H1 (cell line): ENCODE measurements at regions not wholly inside any gene's neighbourhood (a gene's known extent, or its start where the extent isn't known, plus 50 kb on each side); places are given as distances from the start of the nearest gene placed in this dataset.

ENCODE experiments used
- CTCF ChIA-PET: fragments of 300-600 bp; sonication (Branson Sonifier 250); formaldehyde crosslinking; loops from one replicate; lab custom pipeline; 2021; ENCODE audit not compliant: partially characterized antibody; lab: Charles Lee
- POLR2A ChIA-PET: fragments of 300-600 bp; sonication (Branson Sonifier 250); formaldehyde crosslinking; loops from one replicate; lab custom pipeline; 2021; ENCODE audit warnings: inconsistent platforms; ENCODE audit not compliant: partially characterized antibody; lab: Charles Lee
- DNase-seq, 2 experiments: peaks; one replicate each; pipeline versions ENCODE4 v3.0.0 to v3.0.0-alpha.2; 2010 to 2022; ENCODE audit warnings: low spot score in 2 of 2, low read depth in 1 of 2, mixed read lengths in 1 of 2
- FAIRE-seq: peaks from 2 replicates; lab custom pipeline; 2011; peaks lifted over from hg19 to GRCh38; lab: Jason Lieb, UNC
- H2AFZ ChIP-seq: 2 replicates; pipeline ENCODE4 v1.8.1; 2012; ENCODE audit warnings: low read length, inconsistent platforms
- H2AK5ac ChIP-seq: 2 replicates; pipeline ENCODE4 v1.6.1; 2013; ENCODE audit warnings: low read depth, low read length
- H2BK120ac ChIP-seq: replicated peaks from 2 replicates; pipeline ENCODE3; 2013; ENCODE audit warnings: low read depth, low read length, inconsistent platforms
- H2BK12ac ChIP-seq: 2 replicates; pipeline ENCODE4 v1.6.1; 2013; ENCODE audit warnings: low read depth, low read length
- H2BK15ac ChIP-seq: 2 replicates; pipeline ENCODE4 v1.6.1; 2013; ENCODE audit warnings: low read length
- H2BK20ac ChIP-seq: 2 replicates; pipeline ENCODE4 v1.6.1; 2013; ENCODE audit warnings: low read length
- H2BK5ac ChIP-seq: 2 replicates; pipeline ENCODE4 v1.6.1; 2013; ENCODE audit warnings: low read depth, low read length
- H3K14ac ChIP-seq: 2 replicates; pipeline ENCODE4 v1.6.1; 2013; ENCODE audit warnings: inconsistent platforms; ENCODE audit not compliant: insufficient read length
- H3K18ac ChIP-seq: 2 replicates; pipeline ENCODE4 v1.6.1; 2013; ENCODE audit warnings: low read length; ENCODE audit errors: extremely low read depth
- H3K23ac ChIP-seq: 2 replicates; pipeline ENCODE4 v1.6.1; 2013; ENCODE audit warnings: inconsistent platforms; ENCODE audit not compliant: insufficient read length
- H3K23me2 ChIP-seq: 2 replicates; pipeline ENCODE4 v1.6.1; 2013; ENCODE audit warnings: low read depth, low read length
- H3K27ac ChIP-seq: 2 replicates; pipeline ENCODE4 v1.6.1; 2011; ENCODE audit warnings: low read depth, low read length, inconsistent platforms
- H3K27me3 ChIP-seq, 4 experiments: replicated peaks in 1 of 4; 1 replicate in 1 of 4; 2 replicates in 3 of 4; pipeline versions ENCODE4 v1.6.1 to v1.8.1; 2011 to 2013; ENCODE audit warnings: low read length in 3 of 4, mild to moderate bottlenecking in 3 of 4, inconsistent platforms in 2 of 4, mixed read lengths in 2 of 4, moderate library complexity in 1 of 4; ENCODE audit not compliant: control insufficient read depth in 3 of 4, insufficient read depth in 3 of 4; ENCODE audit errors: extremely low read depth in 1 of 4
- H3K36me3 ChIP-seq, 4 experiments: 2 replicates each; pipeline versions ENCODE4 v1.6.1 to v1.8.1; 2011 to 2013; ENCODE audit warnings: mild to moderate bottlenecking in 4 of 4, low read length in 3 of 4, moderate library complexity in 2 of 4, control low read depth in 1 of 4, inconsistent platforms in 1 of 4; ENCODE audit not compliant: insufficient read depth in 4 of 4, control insufficient read depth in 2 of 4
- H3K4ac ChIP-seq: replicated peaks from 2 replicates; pipeline ENCODE3; 2013; ENCODE audit warnings: low read length, low read depth, mixed read lengths, inconsistent platforms; ENCODE audit not compliant: insufficient read length
- H3K4me1 ChIP-seq, 4 experiments: replicated peaks in 1 of 4; 1 replicate in 1 of 4; 2 replicates in 3 of 4; pipeline versions ENCODE4 v1.6.1 to v1.8.1; 2011 to 2013; ENCODE audit warnings: low read length in 3 of 4, inconsistent platforms in 2 of 4, mixed read lengths in 1 of 4; ENCODE audit not compliant: insufficient read depth in 4 of 4, control insufficient read depth in 3 of 4
- H3K4me2 ChIP-seq, 2 experiments: 2 replicates each; pipeline versions ENCODE4 v1.6.1 to v1.8.1; 2011 to 2013; ENCODE audit warnings: low read depth in 2 of 2, low read length in 2 of 2, control low read depth in 1 of 2, inconsistent platforms in 1 of 2, mild to moderate bottlenecking in 1 of 2; ENCODE audit not compliant: insufficient read depth in 1 of 2
- H3K4me3 ChIP-seq, 4 experiments: fragments of 200-600, 300-600 bp in 1 of 4; sonication (generic), shearing (Covaris generic), sonication (Bioruptor Twin) in 1 of 4; 2 replicates each; pipeline versions ENCODE4 v1.5.1 to v1.8.1; 2011 to 2016; ENCODE audit warnings: low read length in 4 of 4, low read depth in 3 of 4, control low read depth in 2 of 4, inconsistent platforms in 2 of 4, mild to moderate bottlenecking in 2 of 4, mixed read lengths in 1 of 4, moderate library complexity in 1 of 4; ENCODE audit not compliant: insufficient read depth in 2 of 4; ENCODE audit errors: extremely low read depth in 1 of 4
- H3K56ac ChIP-seq: replicated peaks from 2 replicates; pipeline ENCODE3; 2013; ENCODE audit warnings: low read depth, mild to moderate bottlenecking, mixed read lengths, low read length, inconsistent platforms; ENCODE audit not compliant: insufficient read length
- H3K79me1 ChIP-seq: 2 replicates; pipeline ENCODE4 v1.6.1; 2013; ENCODE audit warnings: low read depth, low read length, control low read depth
- H3K79me2 ChIP-seq, 2 experiments: 2 replicates each; pipeline versions ENCODE4 v1.6.1 to v1.8.1; 2012 to 2013; ENCODE audit warnings: low read length in 2 of 2, mild to moderate bottlenecking in 2 of 2, inconsistent platforms in 1 of 2; ENCODE audit not compliant: insufficient read depth in 2 of 2, control insufficient read depth in 1 of 2
- H3K9ac ChIP-seq, 4 experiments: replicated peaks in 1 of 4; 1 replicate in 1 of 4; 2 replicates in 3 of 4; pipeline versions ENCODE4 v1.6.1 to v1.8.1; 2011 to 2013; ENCODE audit warnings: low read depth in 3 of 4, low read length in 3 of 4, control low read depth in 2 of 4, mild to moderate bottlenecking in 2 of 4, moderate library complexity in 2 of 4, inconsistent platforms in 1 of 4; ENCODE audit errors: extremely low read depth in 1 of 4
- H3K9me3 ChIP-seq, 2 experiments: 2 replicates each; pipeline versions ENCODE4 v1.6.1 to v1.8.1; 2012 to 2013; ENCODE audit warnings: mild to moderate bottlenecking in 2 of 2, moderate library complexity in 2 of 2, control low read depth in 1 of 2, inconsistent platforms in 1 of 2, low read depth in 1 of 2, low read length in 1 of 2, mixed read lengths in 1 of 2; ENCODE audit not compliant: insufficient read depth in 2 of 2
- H4K20me1 ChIP-seq, 2 experiments: replicated peaks in 1 of 2; 2 replicates each; pipeline versions ENCODE3 to v1.8.1; 2011 to 2013; ENCODE audit warnings: inconsistent platforms in 2 of 2, low read length in 2 of 2, mild to moderate bottlenecking in 1 of 2; ENCODE audit not compliant: insufficient read depth in 2 of 2, control insufficient read depth in 1 of 2
- H4K5ac ChIP-seq: 2 replicates; pipeline ENCODE4 v1.6.1; 2013; ENCODE audit warnings: low read length, low read depth, mixed read lengths, inconsistent platforms; ENCODE audit not compliant: insufficient read length
- H4K8ac ChIP-seq: 2 replicates; pipeline ENCODE4 v1.8.0; 2013; ENCODE audit warnings: mild to moderate bottlenecking, moderate library complexity, low read length, inconsistent platforms; ENCODE audit not compliant: insufficient read depth; ENCODE audit errors: extremely low read depth
- H4K91ac ChIP-seq: replicated peaks from 2 replicates; pipeline ENCODE3; 2013; ENCODE audit warnings: low read length, mixed read lengths, inconsistent platforms; ENCODE audit not compliant: insufficient read length
- ATF3 ChIP-seq: IDR thresholded peaks from 2 replicates; pipeline ENCODE4 v1.6.1; 2011; ENCODE audit warnings: low read depth, mild to moderate bottlenecking, low read length; ENCODE audit not compliant: insufficient read depth
- CTCF ChIP-seq, 3 experiments: IDR thresholded peaks; 1 replicate in 2 of 3; 2 replicates in 1 of 3; pipeline versions ENCODE4 v1.5.1 to v1.6.1; 2011; ENCODE audit warnings: low read length in 3 of 3, mild to moderate bottlenecking in 3 of 3, inconsistent platforms in 2 of 3, low read depth in 1 of 3, moderate library complexity in 1 of 3; ENCODE audit not compliant: insufficient read depth in 1 of 3; ENCODE audit errors: control extremely low read depth in 1 of 3
- E2F6 ChIP-seq: IDR thresholded peaks from 2 replicates; pipeline ENCODE4 v1.6.1; 2012; ENCODE audit warnings: inconsistent platforms
- JUN ChIP-seq: IDR thresholded peaks from 2 replicates; pipeline ENCODE4 v1.6.1; 2011; ENCODE audit warnings: low read depth, mild to moderate bottlenecking, improper control_type of control experiment, low read length
- POLR2AphosphoS5 ChIP-seq: IDR thresholded peaks from 2 replicates; pipeline ENCODE4 v1.6.1; 2011; ENCODE audit warnings: low read depth, low read length
- SIX5 ChIP-seq: IDR thresholded peaks from 2 replicates; pipeline ENCODE4 v1.6.1; 2011; ENCODE audit warnings: mild to moderate bottlenecking, low read depth, low read length
- WGBS, 2 experiments: shearing (Covaris generic) in 1 of 2; methylation state at CpG; one replicate each; pipeline versions ENCODE4 v1.1.6 to v1.1.7; 2013 to 2015; ENCODE audit warnings: low lambda C conversion rate in 2 of 2, mixed read lengths in 2 of 2, inconsistent platforms in 1 of 2, low coverage in 1 of 2, missing lambda C conversion rate in 1 of 2; ENCODE audit not compliant: insufficient replicate concordance in 2 of 2, insufficient coverage in 1 of 2, insufficient read length in 1 of 2; ENCODE audit errors: extremely low coverage in 1 of 2, missing lambda C conversion rate in 1 of 2; 5-methylcytosine and 5-hydroxymethylcytosine counted together

- no peak overlapping the region for H4K8ac ChIP-seq
- H2BK20ac ChIP-seq = no peak overlapping the region
- no peak overlapping the region for H2BK5ac ChIP-seq
- no peak overlapping the region for H3K56ac ChIP-seq
- no peaks in the 10 kb centered on the region for H3K27me3 ChIP-seq
- no peak overlapping the region for H3K4ac ChIP-seq
- no peak overlapping the region for H3K23ac ChIP-seq
- 95% methylated on average over 2 of the region's 2 CpGs; no CpG with 5 or more reads in 1 of the 2 experiments for WGBS, 2 experiments
- no peak overlapping the region for H4K91ac ChIP-seq
- TF ChIP-seq JUN (no peak), SIX5 (no peak), POLR2AphosphoS5 (no peak), E2F6 (no peak), ATF3 (no peak), CTCF (IDR thresholded peaks at IDR 0.05; ENCODE audit: control extremely low read depth in 1 of 3, insufficient read depth in 1 of 3, low read depth in 1 of 3, low read length in 3 of 3) (no peak)
- H3K4me2 ChIP-seq = no peak overlapping the region
- POLR2A ChIA-PET = no interaction called here
- no peaks in the 10 kb centered on the region for H3K36me3 ChIP-seq
- H3K4me1 ChIP-seq = no peaks in the 10 kb centered on the region
- no peaks in the 10 kb centered on the region for H4K20me1 ChIP-seq
- H3K79me1 ChIP-seq = no peaks in the 10 kb centered on the region
- H3K14ac ChIP-seq = no peak overlapping the region
- H2BK15ac ChIP-seq = no peak overlapping the region
- no peak overlapping the region for H4K5ac ChIP-seq
- no peak overlapping the region for H3K4me3 ChIP-seq
- no peaks in the 10 kb centered on the region for H3K23me2 ChIP-seq
- no peaks in the 10 kb centered on the region for H3K9me3 ChIP-seq
- H3K27ac ChIP-seq = no peak overlapping the region
- no peak for FAIRE-seq
- no peaks in the 10 kb centered on the region for H3K79me2 ChIP-seq
- no peak for DNase-seq
- no peak overlapping the region for H2AK5ac ChIP-seq
- no peak overlapping the region for H2BK12ac ChIP-seq
- CTCF ChIA-PET = interaction anchor here (0.9 to 1.5 kb wide), 3 partner anchors 9 to 546 kb away, joined by 3 to 4 read pairs (median 4); no protein-coding TSS in a partner anchor
- no peak overlapping the region for H3K18ac ChIP-seq
- no peak overlapping the region for H2BK120ac ChIP-seq
- H3K9ac ChIP-seq = no peak overlapping the region
- H2AFZ ChIP-seq = no peak overlapping the region
Observed at GRCh38 chr2:67295406-67295805, 101.7 kb upstream of the ETAA1 start.
